IMR-90 (cell line): ENCODE measurements at regions not wholly inside any gene's neighbourhood (a gene's known extent, or its start where the extent isn't known, plus 50 kb on each side); places are given as distances from the start of the nearest gene placed in this dataset.

ENCODE experiments used
- ATAC-seq: fragments of 200-7000 bp; cut with Tn5 transposase; 2 replicates; pipeline ENCODE4 v1.9.1; 2020; ENCODE audit warnings: low read depth, mild to moderate bottlenecking, moderate library complexity
- BruUV-seq: library from RNA; stranded (reverse); fragments of 400-500 nt; replicated peaks from 2 replicates; lab custom pipeline; 2021; lab: Mats Ljungman, UMichigan
- CTCF ChIA-PET: fragments of 300-600 bp; formaldehyde crosslinking; extraction: SDS; loops from one replicate; lab custom pipeline; 2021; ENCODE audit warnings: antibody characterized with exemption; lab: Yijun Ruan, JAX
- POLR2A ChIA-PET: fragments of 300-600 bp; sonication (Branson Sonifier 250); formaldehyde crosslinking; loops from one replicate; lab custom pipeline; 2022; ENCODE audit warnings: antibody characterized with exemption; ENCODE audit not compliant: unreplicated experiment; lab: Charles Lee
- DNase-seq: peaks from one replicate; pipeline ENCODE4 v3.0.0; 2013
- H2AFZ ChIP-seq: replicated peaks from 2 replicates; pipeline ENCODE3; 2013; ENCODE audit warnings: low read length, mild to moderate bottlenecking; ENCODE audit not compliant: poor library complexity
- H2AK5ac ChIP-seq: 2 replicates; pipeline ENCODE4 v1.6.1; 2013; ENCODE audit warnings: low read depth, low read length, inconsistent platforms
- H2AK9ac ChIP-seq: replicated peaks from 2 replicates; pipeline ENCODE3; 2013; ENCODE audit warnings: mild to moderate bottlenecking, low read depth, low read length, moderate library complexity; ENCODE audit not compliant: poor library complexity
- H2BK120ac ChIP-seq: 2 replicates; pipeline ENCODE4 v1.6.1; 2013; ENCODE audit warnings: low read depth, low read length, inconsistent platforms
- H2BK15ac ChIP-seq: 3 replicates; pipeline ENCODE4 v1.6.1; 2013; ENCODE audit warnings: low read depth, low read length, inconsistent platforms
- H2BK20ac ChIP-seq: 2 replicates; pipeline ENCODE4 v1.6.1; 2013; ENCODE audit warnings: low read depth, mild to moderate bottlenecking, inconsistent platforms, low read length, moderate library complexity
- H2BK5ac ChIP-seq: 2 replicates; pipeline ENCODE4 v1.6.1; 2013; ENCODE audit warnings: mild to moderate bottlenecking, low read depth, low read length, inconsistent platforms; ENCODE audit not compliant: poor library complexity, severe bottlenecking
- H3K14ac ChIP-seq: replicated peaks from 2 replicates; pipeline ENCODE4 v1.6.1; 2013; ENCODE audit warnings: low read depth, low read length, inconsistent platforms
- H3K18ac ChIP-seq: 2 replicates; pipeline ENCODE4 v1.6.1; 2013; ENCODE audit warnings: low read depth, low read length, control low read depth
- H3K23ac ChIP-seq: 2 replicates; pipeline ENCODE4 v1.6.1; 2013; ENCODE audit warnings: low read depth, low read length, inconsistent platforms
- H3K27ac ChIP-seq: 2 replicates; pipeline ENCODE4 v1.5.1; 2013; ENCODE audit warnings: mild to moderate bottlenecking, control low read depth, low read length; ENCODE audit not compliant: insufficient read depth
- H3K27me3 ChIP-seq: 2 replicates; pipeline ENCODE4 v1.6.1; 2013; ENCODE audit warnings: low read length; ENCODE audit not compliant: control insufficient read depth, insufficient read depth
- H3K36me3 ChIP-seq: 2 replicates; pipeline ENCODE4 v1.6.1; 2013; ENCODE audit warnings: low read length, mixed read lengths; ENCODE audit not compliant: control insufficient read depth, insufficient read depth
- H3K4ac ChIP-seq: 2 replicates; pipeline ENCODE4 v1.6.1; 2013; ENCODE audit warnings: low read depth, low read length, inconsistent platforms
- H3K4me1 ChIP-seq: 2 replicates; pipeline ENCODE4 v1.6.1; 2013; ENCODE audit warnings: low read length, mixed read lengths; ENCODE audit not compliant: control insufficient read depth, insufficient read depth
- H3K4me2 ChIP-seq: 2 replicates; pipeline ENCODE4 v1.6.1; 2013; ENCODE audit warnings: low read depth, mild to moderate bottlenecking, control low read depth, low read length, moderate library complexity
- H3K4me3 ChIP-seq: 2 replicates; pipeline ENCODE4 v1.5.1; 2013; ENCODE audit warnings: low read depth, mild to moderate bottlenecking, control low read depth, low read length, moderate library complexity; ENCODE audit not compliant: insufficient read depth
- H3K56ac ChIP-seq: 2 replicates; pipeline ENCODE4 v1.6.1; 2013; ENCODE audit warnings: low read length, inconsistent platforms; ENCODE audit not compliant: insufficient read depth; ENCODE audit errors: extremely low read depth
- H3K79me1 ChIP-seq, 2 experiments: 2 replicates each; pipeline ENCODE4 v1.6.1; 2013; ENCODE audit warnings: low read length in 2 of 2, inconsistent platforms in 1 of 2, low read depth in 1 of 2
- H3K9ac ChIP-seq: 2 replicates; pipeline ENCODE4 v1.6.1; 2013; ENCODE audit warnings: low read depth, low read length, control low read depth
- H3K9me1 ChIP-seq: 2 replicates; pipeline ENCODE4 v1.6.1; 2013; ENCODE audit warnings: low read length, inconsistent platforms; ENCODE audit not compliant: insufficient read depth
- H3K9me3 ChIP-seq: 2 replicates; pipeline ENCODE4 v1.6.1; 2013; ENCODE audit warnings: low read length; ENCODE audit not compliant: control insufficient read depth, insufficient read depth
- H4K20me1 ChIP-seq: 2 replicates; pipeline ENCODE4 v1.6.1; 2013; ENCODE audit warnings: low read length, inconsistent platforms; ENCODE audit not compliant: insufficient read depth
- H4K5ac ChIP-seq: 2 replicates; pipeline ENCODE4 v1.6.1; 2013; ENCODE audit warnings: mild to moderate bottlenecking, low read depth, low read length, control low read depth
- H4K8ac ChIP-seq, 2 experiments: 2 replicates each; pipeline ENCODE4 v1.6.1; 2013; ENCODE audit warnings: low read depth in 2 of 2, low read length in 2 of 2, control low read depth in 1 of 2, inconsistent platforms in 1 of 2
- H4K91ac ChIP-seq: 2 replicates; pipeline ENCODE4 v1.6.1; 2013; ENCODE audit warnings: low read depth, low read length, inconsistent platforms; ENCODE audit not compliant: insufficient read depth
- BHLHE40 ChIP-seq: fragments of 150-350 bp; IDR thresholded peaks from 2 replicates; pipeline ENCODE4 v1.6.1; 2016; ENCODE audit warnings: mild to moderate bottlenecking, low read depth, low read length
- CEBPB ChIP-seq: IDR thresholded peaks from 2 replicates; pipeline ENCODE4 v1.6.1; 2012; ENCODE audit warnings: low read depth, low read length, improper control_type of control experiment
- CHD1 ChIP-seq: IDR thresholded peaks from 2 replicates; pipeline ENCODE4 v1.6.1; 2012; ENCODE audit warnings: low read depth, low read length, improper control_type of control experiment
- FOS ChIP-seq: fragments of 150-350 bp; IDR thresholded peaks from 2 replicates; pipeline ENCODE4 v1.6.1; 2016; ENCODE audit warnings: low read depth, low read length
- MAZ ChIP-seq: IDR thresholded peaks from 2 replicates; pipeline ENCODE4 v1.6.1; 2012; ENCODE audit warnings: low read depth, mild to moderate bottlenecking, low read length, improper control_type of control experiment, moderate library complexity, borderline replicate concordance
- MXI1 ChIP-seq: IDR thresholded peaks from 2 replicates; pipeline ENCODE4 v1.6.1; 2012; ENCODE audit warnings: low read depth, mild to moderate bottlenecking, low read length, moderate library complexity, borderline replicate concordance
- NFE2L2 ChIP-seq: fragments of 150-350 bp; IDR thresholded peaks from 2 replicates; pipeline ENCODE4 v1.6.1; 2016; ENCODE audit warnings: low read depth, mild to moderate bottlenecking, low read length
- POLR2A ChIP-seq: IDR thresholded peaks from 2 replicates; pipeline ENCODE4 v1.6.1; 2012; ENCODE audit warnings: mild to moderate bottlenecking, low read depth, low read length
- RAD21 ChIP-seq: IDR thresholded peaks from 2 replicates; pipeline ENCODE4 v1.6.1; 2012; ENCODE audit warnings: low read length, improper control_type of control experiment
- RCOR1 ChIP-seq: IDR thresholded peaks from 2 replicates; pipeline ENCODE4 v1.6.1; 2012; ENCODE audit warnings: mild to moderate bottlenecking, low read length, improper control_type of control experiment; ENCODE audit not compliant: insufficient replicate concordance
- RFX5 ChIP-seq: IDR thresholded peaks from 2 replicates; pipeline ENCODE4 v1.8.0; 2012; ENCODE audit warnings: low read depth, mild to moderate bottlenecking, low read length, moderate library complexity
- SMC3 ChIP-seq: fragments of 150-350 bp; IDR thresholded peaks from 2 replicates; pipeline ENCODE4 v1.6.1; 2016; ENCODE audit warnings: low read depth, mild to moderate bottlenecking, antibody characterized with exemption, low read length, moderate library complexity
- USF2 ChIP-seq: fragments of 150-350 bp; IDR thresholded peaks from 2 replicates; pipeline ENCODE4 v1.6.1; 2017; ENCODE audit warnings: mild to moderate bottlenecking, antibody characterized with exemption, low read length, low read depth
- whole genome bisulfite sequencing, 2 experiments: methylation state at CpG; one replicate each; pipeline versions ENCODE4 v1.1.5 to v1.1.7; 2013; ENCODE audit warnings: missing lambda C conversion rate in 2 of 2; ENCODE audit not compliant: insufficient read length in 1 of 2; ENCODE audit errors: extremely low coverage in 2 of 2; 5-methylcytosine and 5-hydroxymethylcytosine counted together
- dilution Hi-C: fragments of 300-500 bp; cut with HindIII; formaldehyde crosslinking; loops from one replicate; pipeline ENCODE4 v1.14.3; 2018; ENCODE audit warnings: low sequenced_read_pairs; ENCODE audit not compliant: unreplicated experiment
- in situ Hi-C: fragments of 300-500 bp; cut with MboI; formaldehyde crosslinking; loops from 3 replicates; pipeline ENCODE4 v1.14.3; 2019; ENCODE audit warnings: low sequenced_read_pairs, inconsistent platforms, mixed read lengths
- intact Hi-C: fragments of 100-400 bp; cut with micrococcal nuclease; formaldehyde crosslinking; loops from 2 replicates; pipeline ENCODE4 v1.10.0; 2022
- TF ChIP-seq, protein P1 (sequence below): fragments of 150-350 bp; IDR thresholded peaks from 2 replicates; pipeline ENCODE4 v1.6.1; 2016; ENCODE audit warnings: low read depth, mild to moderate bottlenecking, low read length, moderate library complexity, borderline replicate concordance
- TF ChIP-seq, protein P2 (sequence below): conservative IDR thresholded peaks from 2 replicates; pipeline ENCODE4 v1.5.1; 2012; ENCODE audit warnings: mild to moderate bottlenecking, low read depth, low read length, improper control_type of control experiment

DNA sequence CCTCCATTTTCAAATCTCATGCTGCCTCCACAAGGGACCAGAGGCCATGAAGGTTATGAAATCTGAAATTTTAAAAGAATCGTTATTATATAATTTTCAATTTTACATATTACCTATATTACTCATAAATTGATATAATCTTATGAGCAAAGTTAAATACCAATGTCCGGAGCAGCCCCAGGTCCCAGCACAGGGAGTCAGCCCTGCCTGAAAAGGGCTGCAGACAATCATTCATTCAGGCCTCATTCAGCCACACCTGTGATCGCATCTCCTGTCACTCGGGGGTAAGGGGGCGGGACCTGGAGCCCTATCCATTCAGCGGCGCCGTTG lies 172.5 kb downstream of the AHSP start:
- Histone ChIP-seq H3K18ac (no peak overlapping the region), H3K9ac (no peak overlapping the region), H3K4me2 (peak overlapping the region; percentile 23), H4K91ac (no peak overlapping the region), H2BK15ac (no peak overlapping the region), H3K4ac (no peak overlapping the region), H3K27ac (no peak overlapping the region), H3K4me3 (peak overlapping the region; percentile 98), H3K4me1 (no peaks in the 10 kb centered on the region), H3K36me3 (peaks cover 11% of the 10 kb centered on the region; the same call in 1 of the 2 replicates), H3K56ac (no peak overlapping the region), H3K27me3 (no peaks in the 10 kb centered on the region; the same call in 1 of the 2 replicates), H3K9me1 (no peaks in the 10 kb centered on the region), H3K79me1 (peaks cover 3 to 10% of the 10 kb centered on the region in 2 experiments; a peak in 3 of 4 replicates), H3K23ac (no peak overlapping the region), H2BK120ac (no peak overlapping the region), H2BK5ac (no peak overlapping the region), H2BK20ac (no peak overlapping the region), H3K9me3 (no peaks in the 10 kb centered on the region), H4K8ac (peak overlapping the region in 1 of 2 experiments; percentile 90; a peak in 1 of 4 replicates), H4K5ac (no peak overlapping the region), H2AFZ (peak overlapping the region; percentile 96), H3K14ac (no peak overlapping the region), H2AK5ac (no peak overlapping the region), H2AK9ac (no peak overlapping the region), H4K20me1 (no peaks in the 10 kb centered on the region)
- intact Hi-C loops (no loop called here), dilution Hi-C loops (no loop called here), in situ Hi-C loops (loop anchor here (10.0 to 25.0 kb wide), 4 partner anchors 65 to 713 kb away; partner anchors contain the start of genes HSD3B7 and RUSF1)
- no TSS peak for BruUV-seq
- ChIA-PET POLR2A (no interaction called here), CTCF (no interaction called here)
- 0% methylated on average over 5 of the region's 8 CpGs; no CpG with 5 or more reads in 1 of the 2 experiments for WGBS, 2 experiments
- TF ChIP-seq FOS, result no peak
- no peak for TF ChIP-seq MXI1
- no peak for TF ChIP-seq BHLHE40
- TF ChIP-seq RCOR1, result no peak
- no peak for TF ChIP-seq RAD21
- TF ChIP-seq USF2, result no peak
- TF ChIP-seq NFE2L2, result no peak
- TF ChIP-seq CEBPB, result no peak
- no peak for TF ChIP-seq RFX5
- TF ChIP-seq, protein P1, sequence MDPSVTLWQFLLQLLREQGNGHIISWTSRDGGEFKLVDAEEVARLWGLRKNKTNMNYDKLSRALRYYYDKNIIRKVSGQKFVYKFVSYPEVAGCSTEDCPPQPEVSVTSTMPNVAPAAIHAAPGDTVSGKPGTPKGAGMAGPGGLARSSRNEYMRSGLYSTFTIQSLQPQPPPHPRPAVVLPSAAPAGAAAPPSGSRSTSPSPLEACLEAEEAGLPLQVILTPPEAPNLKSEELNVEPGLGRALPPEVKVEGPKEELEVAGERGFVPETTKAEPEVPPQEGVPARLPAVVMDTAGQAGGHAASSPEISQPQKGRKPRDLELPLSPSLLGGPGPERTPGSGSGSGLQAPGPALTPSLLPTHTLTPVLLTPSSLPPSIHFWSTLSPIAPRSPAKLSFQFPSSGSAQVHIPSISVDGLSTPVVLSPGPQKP, result no peak
- no peak for TF ChIP-seq POLR2A
- TF ChIP-seq SMC3, result no peak
- TF ChIP-seq CHD1, result no peak
- TF ChIP-seq, protein P2, sequence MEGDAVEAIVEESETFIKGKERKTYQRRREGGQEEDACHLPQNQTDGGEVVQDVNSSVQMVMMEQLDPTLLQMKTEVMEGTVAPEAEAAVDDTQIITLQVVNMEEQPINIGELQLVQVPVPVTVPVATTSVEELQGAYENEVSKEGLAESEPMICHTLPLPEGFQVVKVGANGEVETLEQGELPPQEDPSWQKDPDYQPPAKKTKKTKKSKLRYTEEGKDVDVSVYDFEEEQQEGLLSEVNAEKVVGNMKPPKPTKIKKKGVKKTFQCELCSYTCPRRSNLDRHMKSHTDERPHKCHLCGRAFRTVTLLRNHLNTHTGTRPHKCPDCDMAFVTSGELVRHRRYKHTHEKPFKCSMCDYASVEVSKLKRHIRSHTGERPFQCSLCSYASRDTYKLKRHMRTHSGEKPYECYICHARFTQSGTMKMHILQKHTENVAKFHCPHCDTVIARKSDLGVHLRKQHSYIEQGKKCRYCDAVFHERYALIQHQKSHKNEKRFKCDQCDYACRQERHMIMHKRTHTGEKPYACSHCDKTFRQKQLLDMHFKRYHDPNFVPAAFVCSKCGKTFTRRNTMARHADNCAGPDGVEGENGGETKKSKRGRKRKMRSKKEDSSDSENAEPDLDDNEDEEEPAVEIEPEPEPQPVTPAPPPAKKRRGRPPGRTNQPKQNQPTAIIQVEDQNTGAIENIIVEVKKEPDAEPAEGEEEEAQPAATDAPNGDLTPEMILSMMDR, result no peak
- no peak for TF ChIP-seq MAZ
- ATAC-seq, result no peak
- DNase-seq, result no peak
